IPS-20b (cell line): ENCODE measurements at regions not wholly inside any gene's neighbourhood (a gene's known extent, or its start where the extent isn't known, plus 50 kb on each side); places are given as distances from the start of the nearest gene placed in this dataset.

Source experiments
- H3K27ac ChIP-seq: one replicate; pipeline ENCODE4 v1.5.1; 2013; ENCODE audit warnings: low read length
- H3K27me3 ChIP-seq: 2 replicates; pipeline ENCODE4 v1.6.1; 2013; ENCODE audit warnings: mild to moderate bottlenecking, low read length, inconsistent platforms; ENCODE audit not compliant: insufficient read depth
- H3K36me3 ChIP-seq: 2 replicates; pipeline ENCODE4 v1.6.1; 2013; ENCODE audit warnings: low read depth, mild to moderate bottlenecking, inconsistent platforms, low read length, moderate library complexity; ENCODE audit not compliant: insufficient read depth
- H3K4me1 ChIP-seq: 2 replicates; pipeline ENCODE4 v1.6.1; 2013; ENCODE audit warnings: mild to moderate bottlenecking, control low read depth, inconsistent platforms, low read length, moderate library complexity; ENCODE audit not compliant: insufficient read depth
- H3K4me3 ChIP-seq: 2 replicates; pipeline ENCODE4 v1.5.1; 2013; ENCODE audit warnings: mild to moderate bottlenecking, low read length, inconsistent platforms
- H3K9ac ChIP-seq: 2 replicates; pipeline ENCODE4 v1.6.1; 2013; ENCODE audit warnings: low read depth, mild to moderate bottlenecking, inconsistent platforms, low read length, moderate library complexity
- H3K9me3 ChIP-seq: 2 replicates; pipeline ENCODE4 v1.6.1; 2013; ENCODE audit warnings: mild to moderate bottlenecking, low read depth, low read length, inconsistent platforms; ENCODE audit not compliant: insufficient read depth

DNA sequence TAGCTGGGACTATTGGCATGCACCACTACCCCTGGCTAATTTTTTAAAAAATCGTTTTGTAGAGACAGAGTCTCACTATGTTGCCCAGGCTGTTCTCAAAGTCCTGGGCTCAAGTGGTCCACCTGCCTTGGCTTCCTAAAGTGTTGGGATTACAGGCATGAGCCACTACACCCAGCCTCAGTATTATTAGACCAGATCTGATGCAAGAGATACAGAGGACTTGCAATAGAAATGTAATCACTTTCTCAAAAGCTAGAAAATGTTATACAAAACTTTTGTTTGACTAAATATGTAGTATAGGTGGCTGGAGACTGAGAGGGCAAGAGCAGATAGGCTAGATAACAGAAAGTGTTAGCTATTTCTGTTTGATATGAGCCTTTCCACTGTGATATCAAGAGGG lies 531.9 kb downstream of the SOX2 start:
- no peak overlapping the region for H3K9ac ChIP-seq
- no peak overlapping the region for H3K27ac ChIP-seq
- no peak overlapping the region for H3K4me3 ChIP-seq
- no peaks in the 10 kb centered on the region for H3K27me3 ChIP-seq
- H3K36me3 ChIP-seq = no peaks in the 10 kb centered on the region
- H3K4me1 ChIP-seq = peaks cover 22% of the 10 kb centered on the region; the same call in 1 of the 2 replicates
- H3K9me3 ChIP-seq = no peaks in the 10 kb centered on the region

- Histone ChIP-seq H3K9me3 (no peaks in the 10 kb centered on the region), H3K27me3 (no peaks in the 10 kb centered on the region), H3K27ac (no peak overlapping the region)
Observed at GRCh38 chr3:182244222-182244971, 532.7 kb downstream of the SOX2 start.

DNA sequence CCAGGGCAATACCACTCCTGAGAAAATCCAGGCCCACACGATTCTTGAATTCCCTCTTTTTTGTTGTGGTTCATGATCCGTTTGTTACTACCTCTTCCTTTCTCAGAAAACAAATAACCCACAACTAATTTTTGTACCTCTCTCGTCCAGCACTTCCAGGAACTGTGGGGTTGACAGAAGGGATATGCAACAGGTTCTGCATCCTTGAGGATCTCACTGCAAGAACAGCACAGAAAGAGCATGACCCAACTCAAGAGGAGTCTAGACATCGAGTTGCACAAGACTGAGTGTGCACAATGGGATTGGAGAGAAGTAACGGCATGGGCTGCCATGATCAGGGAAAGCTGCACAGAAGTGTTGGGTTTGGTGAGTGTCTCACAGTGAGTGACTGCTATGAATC lies 533.3 kb downstream of the SOX2 start:
- no peaks in the 10 kb centered on the region for H3K36me3 ChIP-seq
- no peak overlapping the region for H3K4me3 ChIP-seq
- H3K9ac ChIP-seq = no peak overlapping the region
- no peaks in the 10 kb centered on the region for H3K27me3 ChIP-seq
- no peaks in the 10 kb centered on the region for H3K9me3 ChIP-seq
- peaks cover 22% of the 10 kb centered on the region; the same call in 1 of the 2 replicates for H3K4me1 ChIP-seq
- H3K27ac ChIP-seq = no peak overlapping the region

More at GRCh38 chr3:182244222-182244971, 532.7 kb downstream of the SOX2 start:
- H3K4me3 ChIP-seq = no peak overlapping the region
- H3K9ac ChIP-seq = no peak overlapping the region
- H3K4me1 ChIP-seq = peaks cover 22% of the 10 kb centered on the region; the same call in 1 of the 2 replicates
- no peaks in the 10 kb centered on the region for H3K36me3 ChIP-seq

DNA sequence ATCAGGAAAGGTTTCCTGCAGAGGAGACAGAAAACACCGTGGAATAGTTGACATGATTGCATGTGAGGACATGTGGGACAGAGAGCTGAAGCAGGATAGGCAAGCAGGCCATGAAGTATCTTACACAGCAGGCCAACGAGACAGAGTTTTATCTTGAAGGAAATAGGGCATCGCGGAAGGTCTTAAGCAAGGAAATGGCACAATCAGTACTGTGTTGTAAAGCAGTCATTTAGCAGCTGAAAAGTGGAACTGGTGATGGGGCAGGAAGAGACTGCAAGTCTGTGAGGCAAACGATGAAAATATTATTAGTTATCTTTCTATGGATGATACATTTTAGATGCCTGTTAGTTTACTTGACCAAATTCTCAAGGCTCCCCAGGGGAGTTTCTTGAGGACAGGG lies 535.1 kb downstream of the SOX2 start:
- Histone ChIP-seq H3K27me3 (no peaks in the 10 kb centered on the region), H3K4me3 (no peak overlapping the region), H3K9ac (no peak overlapping the region), H3K27ac (no peak overlapping the region), H3K9me3 (no peaks in the 10 kb centered on the region), H3K36me3 (no peaks in the 10 kb centered on the region), H3K4me1 (peaks cover 6% of the 10 kb centered on the region; the same call in 1 of the 2 replicates)

DNA sequence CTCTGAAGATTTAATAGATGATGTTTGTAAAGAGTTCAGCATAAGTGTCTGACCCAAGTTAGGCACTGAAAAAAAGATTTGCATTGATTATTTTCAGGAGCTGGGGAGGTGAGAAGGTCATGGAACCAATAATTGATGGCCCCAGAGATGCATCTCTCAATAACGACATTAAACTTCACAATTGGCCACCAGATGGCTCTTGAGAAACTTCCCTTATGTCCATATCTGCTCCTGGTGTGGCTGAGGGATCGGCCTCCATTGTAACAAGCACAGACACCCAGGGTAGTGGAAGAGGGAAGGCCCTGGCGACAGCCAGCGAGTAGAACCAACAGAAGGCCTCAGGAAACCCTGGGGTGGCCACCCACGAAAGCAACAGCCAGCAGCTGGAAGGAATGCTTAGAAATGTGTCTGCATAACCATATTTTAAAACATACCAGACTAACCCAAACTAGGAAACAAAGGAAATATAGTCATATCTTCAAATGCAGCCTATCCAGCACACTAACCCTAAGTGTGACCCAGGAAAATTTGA lies 536.7 kb downstream of the SOX2 start:
- H3K27me3 ChIP-seq = no peaks in the 10 kb centered on the region

DNA sequence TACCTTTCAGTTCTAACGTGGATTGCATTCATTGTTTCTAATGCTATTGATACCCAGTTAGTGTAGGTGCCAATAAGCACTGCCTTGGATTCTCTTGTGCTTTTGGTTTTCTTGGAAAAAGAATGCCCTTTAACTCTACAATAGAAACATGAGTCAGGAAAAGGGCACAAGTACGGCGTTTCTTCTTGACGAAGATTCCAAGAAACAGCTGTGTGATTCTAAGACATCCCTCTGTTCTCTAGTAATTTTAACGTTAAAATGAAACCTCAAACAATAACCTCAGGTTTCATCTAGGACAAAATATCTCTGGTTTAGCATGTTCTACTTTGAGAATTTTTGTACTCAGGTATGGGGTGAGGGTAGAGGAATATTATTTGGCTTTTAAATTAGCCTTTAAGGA lies 540.5 kb upstream of the ATP11B start:
- H3K9ac ChIP-seq = no peak overlapping the region
- H3K36me3 ChIP-seq = no peaks in the 10 kb centered on the region
- H3K27me3 ChIP-seq = no peaks in the 10 kb centered on the region
- no peaks in the 10 kb centered on the region for H3K9me3 ChIP-seq
- H3K27ac ChIP-seq = no peak overlapping the region
- no peak overlapping the region for H3K4me3 ChIP-seq
- H3K4me1 ChIP-seq = peaks cover 6% of the 10 kb centered on the region; the same call in 1 of the 2 replicates

More for the DNA sequence above, 536.7 kb downstream of the SOX2 start:
- Histone ChIP-seq H3K27ac (no peak overlapping the region), H3K36me3 (no peaks in the 10 kb centered on the region), H3K4me3 (no peak overlapping the region), H3K4me1 (0 out of 2 replicates have a peak, but pooled peaks cover 6% of the 10 kb centered on the region), H3K9me3 (no peaks in the 10 kb centered on the region), H3K9ac (no peak overlapping the region)

- no peak overlapping the region for H3K27ac ChIP-seq
- no peaks in the 10 kb centered on the region for H3K36me3 ChIP-seq
- H3K9ac ChIP-seq = no peak overlapping the region
- no peak overlapping the region for H3K4me3 ChIP-seq
- no peaks in the 10 kb centered on the region for H3K27me3 ChIP-seq
- H3K4me1 ChIP-seq = peaks cover 10% of the 10 kb centered on the region; the same call in 1 of the 2 replicates
- H3K9me3 ChIP-seq = no peaks in the 10 kb centered on the region
Observed at GRCh38 chr3:182255158-182255557, 538.1 kb upstream of the ATP11B start.

DNA sequence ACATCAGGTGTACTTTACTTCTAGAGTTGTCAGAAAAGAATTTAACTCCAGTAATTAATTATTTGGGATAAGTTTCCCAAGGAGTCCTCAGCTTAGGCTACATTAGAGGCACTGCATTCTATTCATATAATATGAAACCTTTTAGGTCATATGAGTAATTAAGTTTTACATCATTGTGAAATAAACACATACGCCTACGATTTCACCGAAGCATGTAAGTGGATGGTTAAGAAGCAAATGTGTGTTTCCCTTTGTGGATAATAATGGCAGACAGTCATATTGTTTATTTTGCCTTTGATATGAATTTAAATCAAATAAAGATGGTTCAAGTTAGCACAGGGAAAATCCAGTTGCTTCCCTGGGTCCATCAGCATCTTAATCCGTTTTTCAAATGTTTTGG lies 535.9 kb upstream of the ATP11B start:
- Histone ChIP-seq H3K4me3 (no peak overlapping the region), H3K4me1 (peaks cover 10% of the 10 kb centered on the region; the same call in 1 of the 2 replicates), H3K27me3 (no peaks in the 10 kb centered on the region), H3K27ac (no peak overlapping the region), H3K9ac (no peak overlapping the region), H3K36me3 (no peaks in the 10 kb centered on the region), H3K9me3 (no peaks in the 10 kb centered on the region)

- H3K27ac ChIP-seq = no peak overlapping the region
- no peaks in the 10 kb centered on the region for H3K36me3 ChIP-seq
- no peaks in the 10 kb centered on the region for H3K9me3 ChIP-seq
- no peak overlapping the region for H3K9ac ChIP-seq
- no peak overlapping the region for H3K4me3 ChIP-seq
- H3K27me3 ChIP-seq = no peaks in the 10 kb centered on the region
- peaks cover 6% of the 10 kb centered on the region; the same call in 1 of the 2 replicates for H3K4me1 ChIP-seq
Observed at GRCh38 chr3:182258538-182259177, 534.6 kb upstream of the ATP11B start.

GRCh38 chr3:182259579-182259978 lies 533.7 kb upstream of the ATP11B start:
- H3K36me3 ChIP-seq = no peaks in the 10 kb centered on the region
- H3K4me1 ChIP-seq = peaks cover 6% of the 10 kb centered on the region; the same call in 1 of the 2 replicates
- H3K4me3 ChIP-seq = no peak overlapping the region
- no peak overlapping the region for H3K9ac ChIP-seq
- no peak overlapping the region for H3K27ac ChIP-seq
- H3K9me3 ChIP-seq = no peaks in the 10 kb centered on the region
- no peaks in the 10 kb centered on the region for H3K27me3 ChIP-seq

GRCh38 chr3:182261041-182261440 lies 532.3 kb upstream of the ATP11B start:
- H3K27me3 ChIP-seq = no peaks in the 10 kb centered on the region
- H3K27ac ChIP-seq = no peak overlapping the region
- H3K9me3 ChIP-seq = no peaks in the 10 kb centered on the region
- peaks cover 6% of the 10 kb centered on the region; the same call in 1 of the 2 replicates for H3K4me1 ChIP-seq
- H3K4me3 ChIP-seq = no peak overlapping the region
- no peak overlapping the region for H3K9ac ChIP-seq
- H3K36me3 ChIP-seq = no peaks in the 10 kb centered on the region

GRCh38 chr3:182268711-182269110 lies 524.6 kb upstream of the ATP11B start:
- Histone ChIP-seq H3K4me3 (no peak overlapping the region), H3K36me3 (no peaks in the 10 kb centered on the region), H3K9ac (no peak overlapping the region), H3K27ac (no peak overlapping the region), H3K4me1 (no peaks in the 10 kb centered on the region), H3K9me3 (no peaks in the 10 kb centered on the region), H3K27me3 (no peaks in the 10 kb centered on the region)
